Lower leg skin (tissue), 4 donors: ENCODE measurements at regions not wholly inside any gene's neighbourhood (a gene's known extent, or its start where the extent isn't known, plus 50 kb on each side); places are given as distances from the start of the nearest gene placed in this dataset.

Experiments used
- DNase-seq, 2 donors: peaks; one replicate each; pipeline ENCODE4 v3.0.0-alpha.2; 2019; ENCODE audit warnings: low spot score in 2 of 2
- H3K4me3 ChIP-seq: fragments of 200-600 bp; sonication (generic); 2 replicates; pipeline ENCODE4 v1.5.1; 2017; ENCODE audit warnings: mild to moderate bottlenecking, low read depth; ENCODE audit not compliant: poor library complexity, severe bottlenecking
- POLR2A ChIP-seq, 2 donors: fragments of 450-650 bp; IDR thresholded peaks; one replicate each; pipeline ENCODE4 v1.6.1; 2016 to 2017; ENCODE audit warnings: antibody characterized with exemption in 2 of 2, mild to moderate bottlenecking in 1 of 2, moderate library complexity in 1 of 2
- WGBS, 2 donors: methylation state at CpG; one replicate each; pipeline ENCODE4 v1.1.5; 2018; 5-methylcytosine and 5-hydroxymethylcytosine counted together
- intact Hi-C: fragments of 100-400 bp; cut with DNase I; formaldehyde crosslinking; loops from one replicate; pipeline ENCODE4 v1.15.0; 2023; ENCODE audit warnings: low total_unique reads
- TF ChIP-seq, protein P1 (sequence below), 3 donors: fragments of 450-650 bp; IDR thresholded peaks; one replicate each; pipeline ENCODE4 v1.5.1; 2016; ENCODE audit warnings: antibody characterized with exemption in 3 of 3, mild to moderate bottlenecking in 3 of 3, moderate library complexity in 2 of 3

DNA sequence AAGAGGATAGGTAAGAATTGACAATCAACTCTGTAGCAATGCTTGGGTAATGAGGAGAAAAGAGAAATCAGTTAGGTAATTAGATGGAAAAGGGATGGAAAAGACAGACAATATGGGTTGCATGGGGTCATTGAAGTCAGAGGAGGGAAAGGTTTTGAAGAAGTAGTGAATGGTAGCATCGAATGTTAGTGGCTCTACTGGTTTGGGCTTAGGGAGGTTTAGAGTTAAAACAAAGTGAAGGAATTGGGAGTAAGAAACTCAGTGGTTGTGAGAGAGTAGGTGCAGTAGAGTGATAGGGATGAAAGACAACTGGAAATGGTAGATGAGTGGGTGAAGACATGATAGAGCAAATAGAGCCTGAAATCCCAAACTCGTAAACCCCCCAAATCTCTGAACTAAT lies 140.1 kb upstream of the ZFP64 start:
- no peak overlapping the region for H3K4me3 ChIP-seq
- intact Hi-C loops = no loop called here
- TF ChIP-seq POLR2A (IDR thresholded peaks at IDR 0.05) = no peak
- TF ChIP-seq, protein P1, sequence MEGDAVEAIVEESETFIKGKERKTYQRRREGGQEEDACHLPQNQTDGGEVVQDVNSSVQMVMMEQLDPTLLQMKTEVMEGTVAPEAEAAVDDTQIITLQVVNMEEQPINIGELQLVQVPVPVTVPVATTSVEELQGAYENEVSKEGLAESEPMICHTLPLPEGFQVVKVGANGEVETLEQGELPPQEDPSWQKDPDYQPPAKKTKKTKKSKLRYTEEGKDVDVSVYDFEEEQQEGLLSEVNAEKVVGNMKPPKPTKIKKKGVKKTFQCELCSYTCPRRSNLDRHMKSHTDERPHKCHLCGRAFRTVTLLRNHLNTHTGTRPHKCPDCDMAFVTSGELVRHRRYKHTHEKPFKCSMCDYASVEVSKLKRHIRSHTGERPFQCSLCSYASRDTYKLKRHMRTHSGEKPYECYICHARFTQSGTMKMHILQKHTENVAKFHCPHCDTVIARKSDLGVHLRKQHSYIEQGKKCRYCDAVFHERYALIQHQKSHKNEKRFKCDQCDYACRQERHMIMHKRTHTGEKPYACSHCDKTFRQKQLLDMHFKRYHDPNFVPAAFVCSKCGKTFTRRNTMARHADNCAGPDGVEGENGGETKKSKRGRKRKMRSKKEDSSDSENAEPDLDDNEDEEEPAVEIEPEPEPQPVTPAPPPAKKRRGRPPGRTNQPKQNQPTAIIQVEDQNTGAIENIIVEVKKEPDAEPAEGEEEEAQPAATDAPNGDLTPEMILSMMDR (IDR thresholded peaks at IDR 0.05) = no peak
- no peak for DNase-seq
- WGBS, 2 donors = 87 to 88% methylated on average over 2 of the region's 2 CpGs

DNA sequence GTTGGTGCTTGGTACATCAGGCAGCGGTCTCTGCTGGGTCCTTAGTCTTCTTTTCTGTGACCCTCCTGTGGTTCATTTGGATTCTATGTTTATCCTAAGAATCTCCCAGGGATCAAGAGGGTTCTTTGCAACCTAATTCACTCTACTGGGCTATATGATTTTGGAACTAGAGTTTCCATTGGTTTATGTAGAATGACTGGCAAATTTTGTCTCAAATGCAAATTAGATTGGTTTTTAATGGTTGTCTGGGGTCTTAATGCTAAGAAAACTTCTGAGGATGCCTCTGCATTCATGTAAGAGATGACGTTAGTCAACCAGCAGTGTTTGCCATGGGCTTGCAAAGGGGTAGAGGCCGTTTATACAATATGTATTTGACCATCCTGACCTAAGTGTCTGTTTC lies 129.8 kb upstream of the ZFP64 start:
- TF ChIP-seq, protein P1 (IDR thresholded peaks at IDR 0.05) = no peak
- no peak for TF ChIP-seq POLR2A (IDR thresholded peaks at IDR 0.05)
- WGBS, 2 donors = 92 to 93% methylated on average over 3 of the region's 3 CpGs
- DNase-seq = no peak
- no peak overlapping the region for H3K4me3 ChIP-seq
- intact Hi-C loops = no loop called here

DNA sequence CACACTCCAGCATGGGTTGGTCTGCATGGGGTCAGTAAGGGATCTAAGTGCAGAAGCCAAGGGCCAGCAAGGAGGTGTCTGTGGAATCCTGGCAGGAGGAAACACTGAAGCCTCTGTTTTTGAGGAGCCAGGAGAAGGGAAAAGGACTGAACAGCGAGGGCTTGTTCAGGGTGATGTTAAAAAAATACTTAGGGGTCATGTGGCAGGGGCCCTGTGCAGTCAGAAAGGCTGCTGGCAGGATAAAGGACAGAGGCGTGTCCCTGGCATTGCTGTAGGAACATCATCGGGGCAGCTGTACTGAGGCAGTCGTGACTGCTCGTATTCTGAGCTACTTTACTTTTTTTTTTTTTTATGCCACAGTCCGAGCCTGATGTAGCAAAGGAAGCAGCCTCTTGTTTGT lies 127.1 kb upstream of the ZFP64 start:
- TF ChIP-seq, protein P1 (IDR thresholded peaks at IDR 0.05) = no peak
- no peak for TF ChIP-seq POLR2A (IDR thresholded peaks at IDR 0.05)
- 51 to 52% methylated on average over 6 of the region's 6 CpGs for WGBS, 2 donors
- intact Hi-C loops = no loop called here
- DNase-seq = no peak
- H3K4me3 ChIP-seq = no peak overlapping the region

DNA sequence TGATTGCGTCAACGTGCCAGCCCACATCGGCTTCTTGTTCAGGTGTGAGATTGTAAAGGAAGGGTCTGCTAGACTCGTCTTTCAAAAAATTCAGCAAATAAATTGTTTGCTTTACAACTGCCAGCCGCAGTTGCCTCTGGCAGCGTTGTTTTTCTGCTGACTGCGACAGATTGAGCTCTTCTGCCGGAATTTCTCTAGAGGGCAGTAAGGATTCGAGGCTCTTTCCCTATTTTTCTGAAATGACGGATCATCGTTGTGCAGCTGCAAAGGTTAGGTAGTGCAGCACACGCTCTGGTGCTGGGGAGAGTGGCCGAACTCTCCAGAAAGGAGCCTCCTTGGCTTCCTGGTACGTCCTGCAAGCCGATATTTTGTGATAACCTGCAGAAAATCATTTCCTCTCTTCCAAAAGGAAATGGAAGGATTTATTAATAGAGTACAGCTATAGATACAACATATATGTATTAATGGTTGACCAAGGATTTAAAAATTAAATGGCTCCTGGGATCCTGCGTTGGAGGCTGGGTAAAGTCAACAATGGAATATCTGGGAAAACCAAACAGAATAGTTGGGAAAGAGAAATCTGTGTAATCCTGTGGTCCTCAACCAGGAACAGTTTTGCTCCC lies 121.9 kb upstream of the ZFP64 start:
- DNase-seq = no peak
- WGBS, 2 donors = 16 to 17% methylated on average over 16 of the region's 16 CpGs
- TF ChIP-seq, protein P1 (IDR thresholded peaks at IDR 0.05) = no peak
- TF ChIP-seq POLR2A (IDR thresholded peaks at IDR 0.05) = no peak
- H3K4me3 ChIP-seq = no peak overlapping the region
- intact Hi-C loops = loop anchor here (5.0 kb wide), 1 partner anchor 899 kb away; no protein-coding TSS in a partner anchor

DNA sequence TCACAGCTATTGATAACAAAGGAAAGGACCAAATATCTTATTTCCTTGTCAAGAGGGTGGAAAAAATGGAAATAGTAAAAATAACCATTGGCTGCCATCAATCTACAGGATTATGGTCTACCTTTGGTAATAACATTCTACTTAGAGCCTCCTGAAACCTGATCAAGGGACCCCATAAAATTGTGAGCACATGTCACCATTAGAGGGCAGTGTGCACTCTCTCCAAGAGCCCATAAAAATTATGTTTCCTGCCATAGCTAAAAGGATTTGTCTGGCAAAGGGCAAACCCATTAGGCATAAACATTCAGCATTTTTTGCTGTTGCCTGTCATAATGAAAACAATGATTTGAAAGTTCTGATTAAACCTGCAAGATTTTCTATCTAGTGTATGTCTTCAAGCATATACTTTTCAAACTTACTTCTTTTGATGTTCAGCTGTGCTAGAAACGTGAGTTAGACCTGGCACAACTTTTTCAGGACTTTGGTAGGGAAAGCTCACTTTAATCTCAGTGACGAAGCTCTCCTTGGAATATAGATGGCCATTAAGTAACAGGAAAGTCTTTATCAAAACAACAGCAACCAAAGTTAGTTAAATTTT lies 120.7 kb upstream of the ZFP64 start:
- 52 to 53% methylated on average over 2 of the region's 2 CpGs for WGBS, 2 donors
- intact Hi-C loops = loop anchor here (5.0 kb wide), 1 partner anchor 900 kb away; no protein-coding TSS in a partner anchor
- DNase-seq = peak in 1 of 2 donors; percentile 33
- no peak for TF ChIP-seq POLR2A (IDR thresholded peaks at IDR 0.05)
- TF ChIP-seq, protein P1 (IDR thresholded peaks at IDR 0.05) = no peak
- no peak overlapping the region for H3K4me3 ChIP-seq
